Hepatocyte (in vitro differentiated cells): ENCODE measurements at regions not wholly inside any gene's neighbourhood (a gene's known extent, or its start where the extent isn't known, plus 50 kb on each side); places are given as distances from the start of the nearest gene placed in this dataset.

Experiments used
- DNase-seq: peaks from one replicate; pipeline ENCODE4 v3.0.0-alpha.2; 2016; ENCODE audit warnings: low spot score
- H2AFZ ChIP-seq: fragments of 200-600 bp; sonication (generic); 2 replicates; pipeline ENCODE4 v1.6.0; 2016; ENCODE audit warnings: antibody characterized with exemption, mild to moderate bottlenecking
- H3K27ac ChIP-seq: fragments of 200-600 bp; sonication (generic); 2 replicates; pipeline ENCODE4 v1.5.1; 2016; ENCODE audit warnings: mild to moderate bottlenecking
- H3K27me3 ChIP-seq: fragments of 200-600 bp; sonication (generic); 2 replicates; pipeline ENCODE4 v1.6.1; 2016
- H3K36me3 ChIP-seq: fragments of 200-600 bp; sonication (generic); replicated peaks from 2 replicates; pipeline ENCODE4 v1.5.1; 2016; ENCODE audit warnings: low read depth; ENCODE audit not compliant: insufficient read depth
- H3K4me1 ChIP-seq: fragments of 200-600 bp; sonication (generic); 2 replicates; pipeline ENCODE4 v1.5.1; 2016; ENCODE audit warnings: mild to moderate bottlenecking, moderate library complexity; ENCODE audit not compliant: insufficient read depth
- H3K4me2 ChIP-seq: fragments of 200-600 bp; sonication (generic); 2 replicates; pipeline ENCODE4 v1.6.0; 2016
- H3K4me3 ChIP-seq: fragments of 200-600 bp; sonication (generic); 2 replicates; pipeline ENCODE4 v1.5.1; 2016; ENCODE audit warnings: mild to moderate bottlenecking
- H3K79me2 ChIP-seq: fragments of 200-600 bp; sonication (generic); 2 replicates; pipeline ENCODE4 v1.6.0; 2017; ENCODE audit warnings: mild to moderate bottlenecking
- H3K9me2 ChIP-seq: fragments of 200-600 bp; sonication (generic); replicated peaks from 2 replicates; pipeline ENCODE4 v1.6.0; 2017; ENCODE audit warnings: mild to moderate bottlenecking; ENCODE audit not compliant: insufficient read depth
- H3K9me3 ChIP-seq: fragments of 200-600 bp; sonication (generic); 2 replicates; pipeline ENCODE4 v1.5.1; 2016; ENCODE audit warnings: low read depth, mild to moderate bottlenecking
- H4K20me1 ChIP-seq: fragments of 200-600 bp; sonication (generic); 2 replicates; pipeline ENCODE4 v1.6.0; 2016; ENCODE audit warnings: mild to moderate bottlenecking; ENCODE audit not compliant: insufficient read depth, poor library complexity, severe bottlenecking
- CTCF ChIP-seq: fragments of 200-600 bp; sonication (generic); IDR thresholded peaks from 2 replicates; pipeline ENCODE4 v1.5.1; 2016; ENCODE audit warnings: antibody characterized with exemption, mild to moderate bottlenecking; ENCODE audit not compliant: poor library complexity
- EZH2 ChIP-seq: fragments of 200-600 bp; sonication (generic); IDR thresholded peaks from 2 replicates; pipeline ENCODE4 v1.6.1; 2016; ENCODE audit warnings: antibody characterized with exemption, mild to moderate bottlenecking, borderline replicate concordance
- EZH2phosphoT487 ChIP-seq: fragments of 200-600 bp; sonication (generic); IDR thresholded peaks from one replicate; pipeline ENCODE4 v1.6.1; 2018; ENCODE audit warnings: antibody characterized with exemption, mild to moderate bottlenecking, low read depth, moderate library complexity; ENCODE audit not compliant: unreplicated experiment, severe bottlenecking
- WGBS: methylation state at CpG from one replicate; pipeline ENCODE4 v1.1.6; 2016; ENCODE audit warnings: low lambda C conversion rate; ENCODE audit errors: missing lambda C conversion rate; 5-methylcytosine and 5-hydroxymethylcytosine counted together

GRCh38 chr4:124025000-124025399 is 628.4 kb downstream of the SPRY1 start:
- no peak overlapping the region for H3K4me3 ChIP-seq
- H3K27ac ChIP-seq = no peak overlapping the region
- H3K4me2 ChIP-seq = no peak overlapping the region
- H3K27me3 ChIP-seq = no peaks in the 10 kb centered on the region
- 64% methylated on average over 3 of the region's 3 CpGs for WGBS
- TF ChIP-seq EZH2phosphoT487 (no peak), CTCF (no peak), EZH2 (no peak)
- no peaks in the 10 kb centered on the region for H4K20me1 ChIP-seq
- H2AFZ ChIP-seq = no peak overlapping the region
- no peaks in the 10 kb centered on the region for H3K79me2 ChIP-seq
- no peak for DNase-seq
- no peaks in the 10 kb centered on the region for H3K9me2 ChIP-seq
- H3K9me3 ChIP-seq = no peaks in the 10 kb centered on the region
- peaks cover 7% of the 10 kb centered on the region for H3K4me1 ChIP-seq
- no peaks in the 10 kb centered on the region for H3K36me3 ChIP-seq

GRCh38 chr4:124025428-124025827 is 628.8 kb downstream of the SPRY1 start:
- Histone ChIP-seq H3K36me3 (no peaks in the 10 kb centered on the region), H3K4me3 (no peak overlapping the region), H2AFZ (no peak overlapping the region), H3K4me1 (peaks cover 6% of the 10 kb centered on the region), H3K79me2 (no peaks in the 10 kb centered on the region), H3K9me2 (no peaks in the 10 kb centered on the region), H4K20me1 (no peaks in the 10 kb centered on the region), H3K27me3 (no peaks in the 10 kb centered on the region), H3K27ac (no peak overlapping the region), H3K4me2 (no peak overlapping the region), H3K9me3 (no peaks in the 10 kb centered on the region)
- TF ChIP-seq EZH2 (no peak), EZH2phosphoT487 (no peak), CTCF (no peak)
- WGBS = 95% methylated on average over 9 of the region's 9 CpGs
- DNase-seq = no peak

- Histone ChIP-seq H3K79me2 (no peaks in the 10 kb centered on the region), H3K9me3 (no peaks in the 10 kb centered on the region), H3K4me3 (no peak overlapping the region), H3K27ac (peak overlapping the region; percentile 34), H4K20me1 (no peaks in the 10 kb centered on the region), H3K9me2 (no peaks in the 10 kb centered on the region), H3K4me2 (no peak overlapping the region), H3K27me3 (no peaks in the 10 kb centered on the region), H2AFZ (no peak overlapping the region), H3K4me1 (peaks cover 10% of the 10 kb centered on the region), H3K36me3 (no peaks in the 10 kb centered on the region)
- TF ChIP-seq EZH2 (no peak), EZH2phosphoT487 (no peak), CTCF (no peak)
- DNase-seq = peak; percentile 12
- WGBS = 59% methylated on average over 4 of the region's 4 CpGs
These were observed 631.6 kb downstream of the SPRY1 start for GRCh38 chr4:124028182-124028581.

- WGBS = 68% methylated on average over 2 of the region's 2 CpGs
These were observed 633.6 kb downstream of the SPRY1 start for GRCh38 chr4:124030147-124030546.

More at GRCh38 chr4:124030147-124030546, 633.6 kb downstream of the SPRY1 start:
- H3K9me3 ChIP-seq = no peaks in the 10 kb centered on the region
- H4K20me1 ChIP-seq = no peaks in the 10 kb centered on the region
- H3K27ac ChIP-seq = peak overlapping the region; percentile 43
- no peak overlapping the region for H2AFZ ChIP-seq
- no peaks in the 10 kb centered on the region for H3K36me3 ChIP-seq
- peaks cover 10% of the 10 kb centered on the region for H3K4me1 ChIP-seq
- no peaks in the 10 kb centered on the region for H3K27me3 ChIP-seq
- DNase-seq = no peak
- no peaks in the 10 kb centered on the region for H3K9me2 ChIP-seq
- no peaks in the 10 kb centered on the region for H3K79me2 ChIP-seq
- H3K4me2 ChIP-seq = no peak overlapping the region
- no peak for TF ChIP-seq EZH2
- no peak for TF ChIP-seq EZH2phosphoT487
- TF ChIP-seq CTCF = no peak
- no peak overlapping the region for H3K4me3 ChIP-seq
